ENCODE measurements at regions not wholly inside any gene's neighbourhood (a gene's known extent, or its start where the extent isn't known, plus 50 kb on each side); places are given as distances from the start of the nearest gene placed in this dataset.

- Histone ChIP-seq H3K36me3 (no peaks in the 10 kb centered on the region), H3K4me3 (replicated peaks in 1 of 3) (no peak overlapping the region), H3K27ac (no peak overlapping the region), H3K9me3 (no peaks in the 10 kb centered on the region), H3K27me3 (no peaks in the 10 kb centered on the region), H3K4me1 (peaks cover 0 to 6% of the 10 kb centered on the region in 2 donors)
- DNase-seq, result no peak
- 41 to 49% methylated on average over 1 of the region's 1 CpG for WGBS, 2 donors
- intact Hi-C loops (cut with DNase I), result no loop called here
- TF ChIP-seq CTCF (IDR thresholded peaks at IDR 0.05), result no peak
- no peak for TF ChIP-seq POLR2A (IDR thresholded peaks at IDR 0.05)
Observed at GRCh38 chr3:64297563-64297962, 72.3 kb upstream of the PRICKLE2 start.

- 80 to 94% methylated on average over 5 of the region's 5 CpGs for WGBS, 2 donors
- intact Hi-C loops (cut with DNase I), result no loop called here
- TF ChIP-seq CTCF (IDR thresholded peaks at IDR 0.05) (no peak), POLR2A (IDR thresholded peaks at IDR 0.05) (no peak)
- Histone ChIP-seq H3K4me1 (peaks cover 0 to 21% of the 10 kb centered on the region in 2 donors), H3K4me3 (replicated peaks in 1 of 3) (no peak overlapping the region), H3K27me3 (no peaks in the 10 kb centered on the region), H3K9me3 (no peaks in the 10 kb centered on the region), H3K36me3 (no peaks in the 10 kb centered on the region), H3K27ac (no peak overlapping the region)
- DNase-seq, result no peak
Observed at GRCh38 chr3:64295594-64295993, 70.3 kb upstream of the PRICKLE2 start.

GRCh38 chr3:64294771-64295170, 69.5 kb upstream of the PRICKLE2 start:
- H3K36me3 ChIP-seq, result no peaks in the 10 kb centered on the region
- TF ChIP-seq CTCF (IDR thresholded peaks at IDR 0.05) (no peak), POLR2A (IDR thresholded peaks at IDR 0.05) (no peak)
- 88 to 92% methylated on average over 2 of the region's 2 CpGs for WGBS, 2 donors
- DNase-seq, result no peak
- H3K9me3 ChIP-seq, result no peaks in the 10 kb centered on the region
- no peak overlapping the region for H3K27ac ChIP-seq
- H3K4me3 ChIP-seq (replicated peaks in 1 of 3), result no peak overlapping the region
- intact Hi-C loops (cut with DNase I), result no loop called here
- peaks cover 0 to 26% of the 10 kb centered on the region in 2 donors for H3K4me1 ChIP-seq
- no peaks in the 10 kb centered on the region for H3K27me3 ChIP-seq

- Histone ChIP-seq H3K27me3 (no peaks in the 10 kb centered on the region), H3K9me3 (no peaks in the 10 kb centered on the region), H3K4me1 (peaks cover 10 to 39% of the 10 kb centered on the region in 2 donors), H3K27ac (no peak overlapping the region), H3K4me3 (replicated peaks in 1 of 3) (no peak overlapping the region), H3K36me3 (no peaks in the 10 kb centered on the region)
- 92 to 97% methylated on average over 9 of the region's 9 CpGs for WGBS, 2 donors
- TF ChIP-seq CTCF (IDR thresholded peaks at IDR 0.05) (no peak), POLR2A (IDR thresholded peaks at IDR 0.05) (no peak)
- intact Hi-C loops (cut with DNase I), result no loop called here
- no peak for DNase-seq
Observed at GRCh38 chr3:64293121-64293520, 67.9 kb upstream of the PRICKLE2 start.

GRCh38 chr3:64291956-64292355, 66.7 kb upstream of the PRICKLE2 start:
- Histone ChIP-seq H3K9me3 (no peaks in the 10 kb centered on the region), H3K4me1 (peaks cover 15 to 45% of the 10 kb centered on the region in 2 donors), H3K27me3 (no peaks in the 10 kb centered on the region), H3K36me3 (no peaks in the 10 kb centered on the region), H3K4me3 (replicated peaks in 1 of 3) (no peak overlapping the region), H3K27ac (no peak overlapping the region)
- intact Hi-C loops (cut with DNase I), result no loop called here
- WGBS, 2 donors, result 79 to 80% methylated on average over 4 of the region's 4 CpGs
- no peak for TF ChIP-seq POLR2A (IDR thresholded peaks at IDR 0.05)
- TF ChIP-seq CTCF (IDR thresholded peaks at IDR 0.05), result no peak
- no peak for DNase-seq
